OCI-LY3 (cell line): ENCODE measurements at regions not wholly inside any gene's neighbourhood (a gene's known extent, or its start where the extent isn't known, plus 50 kb on each side); places are given as distances from the start of the nearest gene placed in this dataset.

Experiments used
- EZH2phosphoT487 ChIP-seq: fragments of 200-600 bp; shearing (Covaris generic); IDR thresholded peaks from 2 replicates; pipeline ENCODE4 v1.6.1; 2018; ENCODE audit warnings: antibody characterized with exemption, mixed run types, low read depth
- TF ChIP-seq, protein P1 (sequence below): fragments of 200-600, 300-600 bp; sonication (generic); IDR thresholded peaks from 2 replicates; pipeline ENCODE4 v1.5.1; 2014; ENCODE audit warnings: antibody characterized with exemption, low read length, low read depth

DNA sequence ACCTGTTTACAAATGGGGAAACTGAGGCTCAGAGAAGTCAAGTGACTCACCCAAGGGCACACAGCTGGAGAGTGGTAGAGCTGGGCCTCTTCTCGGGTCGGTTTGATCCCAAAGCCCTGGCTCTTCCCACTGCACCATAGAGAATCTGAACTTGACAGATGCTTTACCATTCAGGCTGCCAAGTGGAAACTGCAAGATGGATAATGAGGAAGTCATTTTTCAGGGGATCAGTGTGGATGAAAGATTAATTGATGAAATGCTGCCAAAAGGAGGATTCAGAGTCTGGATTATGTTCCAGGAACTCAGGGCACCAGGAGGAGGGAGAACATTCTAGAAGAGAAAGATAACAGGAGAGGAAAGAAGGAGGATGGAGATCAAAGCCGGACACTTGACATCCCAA lies 185.9 kb upstream of the ZBED5 start:
- TF ChIP-seq, protein P1, sequence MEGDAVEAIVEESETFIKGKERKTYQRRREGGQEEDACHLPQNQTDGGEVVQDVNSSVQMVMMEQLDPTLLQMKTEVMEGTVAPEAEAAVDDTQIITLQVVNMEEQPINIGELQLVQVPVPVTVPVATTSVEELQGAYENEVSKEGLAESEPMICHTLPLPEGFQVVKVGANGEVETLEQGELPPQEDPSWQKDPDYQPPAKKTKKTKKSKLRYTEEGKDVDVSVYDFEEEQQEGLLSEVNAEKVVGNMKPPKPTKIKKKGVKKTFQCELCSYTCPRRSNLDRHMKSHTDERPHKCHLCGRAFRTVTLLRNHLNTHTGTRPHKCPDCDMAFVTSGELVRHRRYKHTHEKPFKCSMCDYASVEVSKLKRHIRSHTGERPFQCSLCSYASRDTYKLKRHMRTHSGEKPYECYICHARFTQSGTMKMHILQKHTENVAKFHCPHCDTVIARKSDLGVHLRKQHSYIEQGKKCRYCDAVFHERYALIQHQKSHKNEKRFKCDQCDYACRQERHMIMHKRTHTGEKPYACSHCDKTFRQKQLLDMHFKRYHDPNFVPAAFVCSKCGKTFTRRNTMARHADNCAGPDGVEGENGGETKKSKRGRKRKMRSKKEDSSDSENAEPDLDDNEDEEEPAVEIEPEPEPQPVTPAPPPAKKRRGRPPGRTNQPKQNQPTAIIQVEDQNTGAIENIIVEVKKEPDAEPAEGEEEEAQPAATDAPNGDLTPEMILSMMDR = no peak
- no peak for TF ChIP-seq EZH2phosphoT487
